GM12872 (cell line): ENCODE measurements at regions not wholly inside any gene's neighbourhood (a gene's known extent, or its start where the extent isn't known, plus 50 kb on each side); places are given as distances from the start of the nearest gene placed in this dataset.

Experiments used
- CTCF ChIP-seq: IDR thresholded peaks from 3 replicates; pipeline ENCODE4 v1.5.1; 2011; ENCODE audit warnings: low read depth, mild to moderate bottlenecking, low read length, moderate library complexity; ENCODE audit not compliant: insufficient read depth

- TF ChIP-seq CTCF = no peak
Observed at GRCh38 chr6:105836889-105837288, 249.2 kb upstream of the PRDM1 start.

GRCh38 chr6:105836379-105836778 lies 249.8 kb upstream of the PRDM1 start:
- TF ChIP-seq CTCF = no peak

- TF ChIP-seq CTCF = peak; percentile 62
Observed at GRCh38 chr6:105835373-105835772, 250.8 kb upstream of the PRDM1 start.

GRCh38 chr6:105833959-105834947 lies 251.9 kb upstream of the PRDM1 start:
- TF ChIP-seq CTCF = no peak

GRCh38 chr6:105832313-105832761 lies 253.8 kb upstream of the PRDM1 start:
- TF ChIP-seq CTCF = no peak

- TF ChIP-seq CTCF = no peak
Observed at GRCh38 chr6:105831311-105832097, 254.6 kb upstream of the PRDM1 start.

GRCh38 chr6:105825210-105825609 lies 260.9 kb upstream of the PRDM1 start:
- TF ChIP-seq CTCF = no peak
